ENCODE measurements at regions not wholly inside any gene's neighbourhood (a gene's known extent, or its start where the extent isn't known, plus 50 kb on each side); places are given as distances from the start of the nearest gene placed in this dataset.

GRCh38 chr11:123286255-123286654, 91.2 kb upstream of the CLMP start:
- TF ChIP-seq, protein P1, sequence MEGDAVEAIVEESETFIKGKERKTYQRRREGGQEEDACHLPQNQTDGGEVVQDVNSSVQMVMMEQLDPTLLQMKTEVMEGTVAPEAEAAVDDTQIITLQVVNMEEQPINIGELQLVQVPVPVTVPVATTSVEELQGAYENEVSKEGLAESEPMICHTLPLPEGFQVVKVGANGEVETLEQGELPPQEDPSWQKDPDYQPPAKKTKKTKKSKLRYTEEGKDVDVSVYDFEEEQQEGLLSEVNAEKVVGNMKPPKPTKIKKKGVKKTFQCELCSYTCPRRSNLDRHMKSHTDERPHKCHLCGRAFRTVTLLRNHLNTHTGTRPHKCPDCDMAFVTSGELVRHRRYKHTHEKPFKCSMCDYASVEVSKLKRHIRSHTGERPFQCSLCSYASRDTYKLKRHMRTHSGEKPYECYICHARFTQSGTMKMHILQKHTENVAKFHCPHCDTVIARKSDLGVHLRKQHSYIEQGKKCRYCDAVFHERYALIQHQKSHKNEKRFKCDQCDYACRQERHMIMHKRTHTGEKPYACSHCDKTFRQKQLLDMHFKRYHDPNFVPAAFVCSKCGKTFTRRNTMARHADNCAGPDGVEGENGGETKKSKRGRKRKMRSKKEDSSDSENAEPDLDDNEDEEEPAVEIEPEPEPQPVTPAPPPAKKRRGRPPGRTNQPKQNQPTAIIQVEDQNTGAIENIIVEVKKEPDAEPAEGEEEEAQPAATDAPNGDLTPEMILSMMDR (IDR thresholded peaks at IDR 0.05; ENCODE audit: low read depth, low read length): no peak
- TF ChIP-seq POLR2A (IDR thresholded peaks at IDR 0.05; ENCODE audit: extremely low read depth, insufficient read length) (no peak), MAX (IDR thresholded peaks at IDR 0.05; ENCODE audit: low read depth, low read length) (no peak), MYC (IDR thresholded peaks at IDR 0.05; ENCODE audit: low read depth, low read length) (no peak)

All from NB4 (cell line).